ENCODE measurements at regions not wholly inside any gene's neighbourhood (a gene's known extent, or its start where the extent isn't known, plus 50 kb on each side); places are given as distances from the start of the nearest gene placed in this dataset.

DNA sequence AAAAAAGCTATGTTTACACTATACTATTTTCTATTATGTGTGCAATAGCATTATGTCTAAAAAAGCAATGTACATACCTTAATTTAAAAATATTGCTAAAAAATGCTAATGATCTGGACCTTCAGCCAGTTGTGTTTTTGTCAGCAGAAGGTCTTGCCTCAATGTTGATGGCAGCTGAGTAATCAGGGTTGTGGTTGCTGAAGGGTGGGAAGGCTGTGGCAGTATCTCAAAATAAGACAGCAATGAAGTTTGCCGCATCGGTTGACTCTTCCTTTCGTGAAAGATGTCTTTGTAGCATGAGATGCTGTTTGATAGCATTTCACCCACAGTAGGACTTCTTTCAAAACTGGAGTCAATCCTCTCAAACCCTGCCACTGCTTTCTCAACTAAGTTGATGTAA is 134.7 kb upstream of the CDYL start:
- Histone ChIP-seq H3K9ac (ENCODE audit: extremely low read depth, low read length, poor library complexity, severe bottlenecking) (no peak overlapping the region), H3K4me3 (ENCODE audit: low read length) (no peak overlapping the region), H3K27me3 (ENCODE audit: control insufficient read depth, insufficient read depth, low read length, poor library complexity, severe bottlenecking) (no peaks in the 10 kb centered on the region), H3K9me3 (ENCODE audit: control insufficient read depth, low read length) (peaks cover 6% of the 10 kb centered on the region), H3K36me3 (ENCODE audit: control insufficient read depth, insufficient read depth, low read length) (no peaks in the 10 kb centered on the region), H3K27ac (ENCODE audit: low read depth, low read length) (no peak overlapping the region), H3K4me1 (ENCODE audit: control insufficient read depth, insufficient read depth, low read length) (no peaks in the 10 kb centered on the region)
- no peak for DNase-seq
- 95 to 100% methylated on average over 3 of the region's 3 CpGs for WGBS, 2 experiments (ENCODE audit: insufficient coverage in 1 of 2, insufficient read length in 1 of 2)
- Mint-ChIP-seq H3K4me1 (peaks cover 2% of the 10 kb centered on the region), H3K27ac (no peak overlapping the region), H3K9me3 (no peaks in the 10 kb centered on the region), H3K27me3 (ENCODE audit: insufficient read depth) (peaks cover 2% of the 10 kb centered on the region), H3K36me3 (ENCODE audit: low read depth) (no peaks in the 10 kb centered on the region), H3K4me3 (no peak overlapping the region)
- TF ChIP-seq CTCF (conservative IDR thresholded peaks at IDR 0.05): no peak

DNA sequence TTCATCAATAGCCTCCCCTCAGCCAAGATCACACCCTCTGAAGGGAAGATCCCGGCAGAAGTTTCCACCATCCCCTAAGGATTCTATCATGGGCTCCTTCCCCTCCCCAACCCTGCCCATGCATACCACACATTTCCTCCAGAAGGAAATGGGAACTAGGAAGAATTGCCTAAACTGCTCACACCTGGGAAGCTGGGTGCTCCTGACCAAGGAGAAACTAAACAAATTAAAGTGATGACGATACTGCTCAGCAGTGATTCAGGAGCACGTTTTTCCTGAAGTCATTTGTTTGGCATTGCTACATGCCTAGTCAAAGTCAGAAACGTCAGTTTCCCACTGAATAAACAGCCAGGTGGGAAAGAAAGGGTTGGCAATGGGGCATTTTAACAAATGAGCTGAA is 136.1 kb upstream of the CDYL start:
- H3K27ac Mint-ChIP-seq: no peak overlapping the region
- H3K9me3 Mint-ChIP-seq: no peaks in the 10 kb centered on the region

DNA sequence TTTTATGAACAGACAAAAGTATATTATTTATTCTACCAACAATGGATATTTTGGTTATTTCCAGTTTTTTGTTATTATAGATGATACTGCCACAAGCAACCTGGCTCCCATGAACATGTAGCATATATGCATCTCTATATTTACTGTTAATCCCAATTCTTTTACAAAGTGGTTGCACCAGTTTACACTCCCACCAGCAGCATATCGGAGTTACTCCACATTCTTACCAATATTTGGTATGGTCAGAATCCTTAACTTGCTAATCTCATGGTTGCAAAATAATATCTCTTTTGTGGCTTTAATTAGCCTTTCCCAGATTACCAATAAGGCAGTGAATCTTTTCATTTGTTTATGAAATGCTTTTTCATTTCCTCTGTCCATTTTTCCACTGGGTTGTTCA is 137.6 kb upstream of the CDYL start:
- 91 to 100% methylated on average over 1 of the region's 1 CpG for WGBS, 2 experiments (ENCODE audit: insufficient coverage in 1 of 2, insufficient read length in 1 of 2)

More for the DNA sequence above, 136.1 kb upstream of the CDYL start:
- H3K4me1 ChIP-seq (ENCODE audit: control insufficient read depth, insufficient read depth, low read length): no peaks in the 10 kb centered on the region
- H3K27ac ChIP-seq (ENCODE audit: low read depth, low read length): no peak overlapping the region
- Mint-ChIP-seq H3K27me3 (ENCODE audit: insufficient read depth) (peaks cover 2% of the 10 kb centered on the region), H3K36me3 (ENCODE audit: low read depth) (no peaks in the 10 kb centered on the region), H3K4me1 (no peaks in the 10 kb centered on the region), H3K4me3 (no peak overlapping the region)
- no peak overlapping the region for H3K4me3 ChIP-seq (ENCODE audit: low read length)
- H3K9me3 ChIP-seq (ENCODE audit: control insufficient read depth, low read length): peaks cover 6% of the 10 kb centered on the region
- no peak for DNase-seq
- H3K36me3 ChIP-seq (ENCODE audit: control insufficient read depth, insufficient read depth, low read length): no peaks in the 10 kb centered on the region
- no peak overlapping the region for H3K9ac ChIP-seq (ENCODE audit: extremely low read depth, low read length, poor library complexity, severe bottlenecking)
- TF ChIP-seq CTCF (conservative IDR thresholded peaks at IDR 0.05): no peak
- H3K27me3 ChIP-seq (ENCODE audit: control insufficient read depth, insufficient read depth, low read length, poor library complexity, severe bottlenecking): no peaks in the 10 kb centered on the region
- 77 to 81% methylated on average over 2 to 4 of the region's 4 CpGs for WGBS, 2 experiments (ENCODE audit: insufficient coverage in 1 of 2, insufficient read length in 1 of 2)

More for the DNA sequence above, 137.6 kb upstream of the CDYL start:
- no peaks in the 10 kb centered on the region for H3K36me3 Mint-ChIP-seq (ENCODE audit: low read depth)
- Histone ChIP-seq H3K36me3 (ENCODE audit: control insufficient read depth, insufficient read depth, low read length) (no peaks in the 10 kb centered on the region), H3K4me3 (ENCODE audit: low read length) (no peak overlapping the region), H3K9me3 (ENCODE audit: control insufficient read depth, low read length) (peaks cover 6% of the 10 kb centered on the region), H3K27me3 (ENCODE audit: control insufficient read depth, insufficient read depth, low read length, poor library complexity, severe bottlenecking) (no peaks in the 10 kb centered on the region), H3K4me1 (ENCODE audit: control insufficient read depth, insufficient read depth, low read length) (no peaks in the 10 kb centered on the region), H3K9ac (ENCODE audit: extremely low read depth, low read length, poor library complexity, severe bottlenecking) (no peak overlapping the region), H3K27ac (ENCODE audit: low read depth, low read length) (no peak overlapping the region)
- no peak overlapping the region for H3K27ac Mint-ChIP-seq
- no peak overlapping the region for H3K4me3 Mint-ChIP-seq
- no peaks in the 10 kb centered on the region for H3K4me1 Mint-ChIP-seq
- no peak for TF ChIP-seq CTCF (conservative IDR thresholded peaks at IDR 0.05)
- no peak for DNase-seq
- H3K27me3 Mint-ChIP-seq (ENCODE audit: insufficient read depth): peaks cover 2% of the 10 kb centered on the region
- no peaks in the 10 kb centered on the region for H3K9me3 Mint-ChIP-seq

Data from endodermal cell (in vitro differentiated cells).